Ascending aorta (tissue), 2 donors: ENCODE measurements at regions not wholly inside any gene's neighbourhood (a gene's known extent, or its start where the extent isn't known, plus 50 kb on each side); places are given as distances from the start of the nearest gene placed in this dataset.

ENCODE experiments used
- DNase-seq, 2 donors: peaks; one replicate each; pipeline ENCODE4 v3.0.0-alpha.2; 2019; ENCODE audit warnings: low spot score in 2 of 2
- H3K27ac ChIP-seq, 2 donors: fragments of 200-600 bp; sonication (generic); one replicate each; pipeline ENCODE4 v1.5.1; 2016 to 2017; ENCODE audit warnings: mild to moderate bottlenecking in 1 of 2
- H3K27me3 ChIP-seq: fragments of 200-600 bp; sonication (generic); one replicate; pipeline ENCODE4 v1.5.1; 2017
- H3K36me3 ChIP-seq, 2 donors: fragments of 200-600 bp; sonication (generic); one replicate each; pipeline ENCODE4 v1.5.1; 2016
- H3K4me1 ChIP-seq, 2 donors: fragments of 200-600 bp; sonication (generic); one replicate each; pipeline ENCODE4 v1.5.1; 2016 to 2017; ENCODE audit warnings: mild to moderate bottlenecking in 1 of 2
- H3K4me3 ChIP-seq, 2 donors: fragments of 200-600 bp; sonication (generic); one replicate each; pipeline ENCODE4 v1.5.1; 2016 to 2017; ENCODE audit warnings: mild to moderate bottlenecking in 1 of 2
- H3K9me3 ChIP-seq, 2 donors: fragments of 200-600 bp; sonication (generic); one replicate each; pipeline ENCODE4 v1.5.1; 2016
- intact Hi-C: fragments of 100-400 bp; cut with DNase I; formaldehyde crosslinking; loops from one replicate; pipeline ENCODE4 v1.15.1; 2023
- TF ChIP-seq, protein P1 (sequence below), 3 experiments: fragments of 200-600 bp in 2 of 3; fragments of 450-650 bp in 1 of 3; sonication (generic) in 2 of 3; IDR thresholded peaks; one replicate each; pipeline ENCODE4 v1.5.1; 2016 to 2019; ENCODE audit warnings: antibody characterized with exemption in 3 of 3, mild to moderate bottlenecking in 1 of 3, moderate library complexity in 1 of 3

DNA sequence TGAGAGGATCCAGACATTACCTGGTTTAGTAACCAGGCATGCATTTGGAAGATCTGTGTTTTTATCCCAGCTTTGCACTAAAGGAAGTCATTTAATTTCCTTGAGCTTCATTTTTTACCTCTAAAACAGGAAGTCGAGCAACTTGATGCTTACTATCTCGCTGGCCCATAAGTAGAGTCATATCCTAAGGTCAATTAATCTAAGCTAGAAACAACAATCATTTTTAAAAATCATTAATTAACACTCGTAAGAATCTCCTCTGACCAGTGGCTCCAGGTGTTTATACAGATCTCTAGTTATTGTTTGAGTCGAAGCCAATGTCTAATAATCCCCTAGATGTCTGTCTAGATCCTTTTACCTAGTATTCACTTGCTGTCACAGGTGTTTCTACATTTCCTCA is 355.8 kb upstream of the DCN start:
- TF ChIP-seq, protein P1, sequence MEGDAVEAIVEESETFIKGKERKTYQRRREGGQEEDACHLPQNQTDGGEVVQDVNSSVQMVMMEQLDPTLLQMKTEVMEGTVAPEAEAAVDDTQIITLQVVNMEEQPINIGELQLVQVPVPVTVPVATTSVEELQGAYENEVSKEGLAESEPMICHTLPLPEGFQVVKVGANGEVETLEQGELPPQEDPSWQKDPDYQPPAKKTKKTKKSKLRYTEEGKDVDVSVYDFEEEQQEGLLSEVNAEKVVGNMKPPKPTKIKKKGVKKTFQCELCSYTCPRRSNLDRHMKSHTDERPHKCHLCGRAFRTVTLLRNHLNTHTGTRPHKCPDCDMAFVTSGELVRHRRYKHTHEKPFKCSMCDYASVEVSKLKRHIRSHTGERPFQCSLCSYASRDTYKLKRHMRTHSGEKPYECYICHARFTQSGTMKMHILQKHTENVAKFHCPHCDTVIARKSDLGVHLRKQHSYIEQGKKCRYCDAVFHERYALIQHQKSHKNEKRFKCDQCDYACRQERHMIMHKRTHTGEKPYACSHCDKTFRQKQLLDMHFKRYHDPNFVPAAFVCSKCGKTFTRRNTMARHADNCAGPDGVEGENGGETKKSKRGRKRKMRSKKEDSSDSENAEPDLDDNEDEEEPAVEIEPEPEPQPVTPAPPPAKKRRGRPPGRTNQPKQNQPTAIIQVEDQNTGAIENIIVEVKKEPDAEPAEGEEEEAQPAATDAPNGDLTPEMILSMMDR (IDR thresholded peaks at IDR 0.05) = no peak

DNA sequence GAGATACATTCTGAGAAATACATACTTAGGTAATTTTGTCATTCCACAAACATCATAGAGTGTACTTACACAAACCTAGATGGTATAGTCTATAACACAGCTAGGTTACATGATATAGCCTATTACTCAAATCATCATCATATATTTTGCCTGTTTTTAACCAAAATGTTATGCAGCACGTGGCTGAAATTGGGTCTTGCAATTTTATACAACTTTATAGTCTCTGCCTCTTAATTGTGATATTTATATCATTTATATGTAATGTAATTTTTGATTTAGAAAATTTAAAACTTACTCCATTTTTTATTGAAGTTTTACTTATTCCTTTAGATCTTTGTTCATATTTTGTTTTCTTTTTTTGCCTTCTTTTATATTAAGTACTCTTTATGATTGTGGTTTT is 350.7 kb upstream of the DCN start:
- intact Hi-C loops = no loop called here
- Histone ChIP-seq H3K4me3 (no peak overlapping the region), H3K27me3 (no peaks in the 10 kb centered on the region), H3K9me3 (peaks cover 7 to 14% of the 10 kb centered on the region in 2 donors), H3K27ac (no peak overlapping the region), H3K36me3 (no peaks in the 10 kb centered on the region), H3K4me1 (no peaks in the 10 kb centered on the region)
- DNase-seq = no peak
- TF ChIP-seq, protein P1 (IDR thresholded peaks at IDR 0.05) = no peak

More for the DNA sequence above, 355.8 kb upstream of the DCN start:
- H3K4me3 ChIP-seq = no peak overlapping the region
- intact Hi-C loops = no loop called here
- H3K27ac ChIP-seq = no peak overlapping the region
- H3K9me3 ChIP-seq = peaks cover 6 to 8% of the 10 kb centered on the region in 2 donors
- no peaks in the 10 kb centered on the region for H3K36me3 ChIP-seq
- H3K4me1 ChIP-seq = no peaks in the 10 kb centered on the region
- H3K27me3 ChIP-seq = no peaks in the 10 kb centered on the region
- no peak for DNase-seq

DNA sequence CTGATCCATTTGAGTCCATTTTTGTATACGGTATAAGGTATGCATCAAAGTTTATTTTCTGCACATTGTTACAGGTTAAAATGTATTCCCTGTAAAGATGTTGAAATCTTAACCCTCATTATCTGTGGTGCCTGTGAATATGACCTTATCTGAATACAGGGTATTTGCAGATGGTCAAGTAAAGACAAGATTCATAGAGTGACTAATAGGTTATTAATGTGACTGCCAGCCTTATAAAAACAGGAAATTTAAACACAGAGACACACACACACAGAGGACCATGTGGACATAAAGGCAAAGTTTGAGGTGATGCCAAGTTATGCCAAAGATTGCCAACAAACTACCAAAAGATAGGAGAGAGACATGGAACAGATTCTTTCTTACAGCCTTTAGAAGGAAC is 347.2 kb upstream of the DCN start:
- Histone ChIP-seq H3K9me3 (peaks cover 7 to 14% of the 10 kb centered on the region in 2 donors), H3K4me1 (no peaks in the 10 kb centered on the region), H3K27ac (no peak overlapping the region), H3K36me3 (no peaks in the 10 kb centered on the region), H3K27me3 (no peaks in the 10 kb centered on the region), H3K4me3 (no peak overlapping the region)
- TF ChIP-seq, protein P1 (IDR thresholded peaks at IDR 0.05) = no peak
- no peak for DNase-seq
- intact Hi-C loops = no loop called here

DNA sequence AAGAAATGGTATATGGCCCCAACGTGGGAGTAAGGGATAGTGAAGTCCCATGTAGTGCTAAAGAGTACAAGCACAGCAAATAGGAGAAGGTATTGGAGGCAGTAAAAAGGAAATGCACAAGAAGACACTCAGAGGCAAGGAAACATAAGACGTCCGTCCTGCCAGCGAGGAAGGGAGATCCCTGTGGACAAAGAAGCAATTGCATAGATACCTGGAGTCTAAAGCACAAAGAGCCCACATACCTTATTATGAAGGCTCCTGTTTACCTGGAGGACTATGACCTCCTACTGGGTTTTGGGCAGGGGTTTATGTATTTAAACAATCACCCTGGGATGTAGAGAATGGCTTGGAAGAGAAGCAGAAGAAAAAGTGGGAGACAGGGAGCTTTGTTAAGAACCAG is 341.2 kb upstream of the DCN start:
- H3K27ac ChIP-seq = no peak overlapping the region
- intact Hi-C loops = no loop called here
- H3K4me1 ChIP-seq = no peaks in the 10 kb centered on the region

DNA sequence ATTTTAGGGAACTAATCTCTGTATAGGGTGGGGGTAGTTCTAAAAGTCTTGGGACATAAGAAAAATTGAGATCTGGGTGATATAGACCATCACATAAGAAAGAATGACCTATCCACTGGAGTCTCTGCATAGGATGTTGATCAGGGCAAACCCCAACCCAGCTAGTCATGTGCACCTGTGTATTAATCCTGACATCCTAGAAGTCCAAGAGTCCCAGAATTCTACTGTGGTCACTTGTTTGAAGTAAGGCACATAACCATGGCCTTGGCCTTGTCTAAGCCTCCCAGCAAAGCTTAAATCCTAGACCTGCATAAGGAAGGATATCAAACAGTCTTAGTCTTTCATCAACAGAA is 334.1 kb upstream of the DCN start:
- TF ChIP-seq, protein P1 (IDR thresholded peaks at IDR 0.05) = no peak
- H3K36me3 ChIP-seq = no peaks in the 10 kb centered on the region
- no peaks in the 10 kb centered on the region for H3K27me3 ChIP-seq
- no peak overlapping the region for H3K4me3 ChIP-seq
- intact Hi-C loops = no loop called here
- peaks cover 0 to 2% of the 10 kb centered on the region in 2 donors for H3K9me3 ChIP-seq
- H3K27ac ChIP-seq = no peak overlapping the region
- no peak for DNase-seq
- no peaks in the 10 kb centered on the region for H3K4me1 ChIP-seq

More for the DNA sequence above, 341.2 kb upstream of the DCN start:
- Histone ChIP-seq H3K36me3 (no peaks in the 10 kb centered on the region), H3K27me3 (no peaks in the 10 kb centered on the region), H3K9me3 (peaks cover 0 to 2% of the 10 kb centered on the region in 2 donors), H3K4me3 (no peak overlapping the region)
- TF ChIP-seq, protein P1 (IDR thresholded peaks at IDR 0.05) = no peak
- DNase-seq = no peak
